Activated T-cell treated with anti-CD3 and anti-CD28 coated beads, Interleukin-2, amount 50 U/mL, for 48 hours (primary cell): ENCODE measurements at regions not wholly inside any gene's neighbourhood (a gene's known extent, or its start where the extent isn't known, plus 50 kb on each side); places are given as distances from the start of the nearest gene placed in this dataset.

Source experiments
- DNase-seq, 2 experiments: peaks; one replicate each; pipeline ENCODE4 v3.0.0-alpha.2; 2020

DNA sequence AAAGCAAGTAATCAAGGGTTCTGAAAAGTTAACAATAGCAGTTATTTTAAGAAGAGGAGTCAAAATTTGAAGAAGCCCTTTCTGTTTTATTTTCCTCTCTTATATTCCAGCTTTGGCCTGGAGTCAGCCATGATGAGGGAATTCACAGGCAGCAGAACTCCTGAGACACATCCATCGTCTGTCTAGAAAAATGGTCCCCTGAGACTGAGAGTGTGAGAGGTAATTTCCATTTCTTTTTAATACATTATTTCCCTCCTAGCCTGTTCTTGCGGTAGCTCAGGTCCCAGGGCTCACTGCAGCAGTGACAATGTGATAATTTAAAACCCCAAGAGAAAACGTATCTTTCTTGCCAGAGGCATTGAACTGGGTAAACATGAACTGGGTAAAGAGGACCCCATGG, 296.0 kb downstream of the SMOC2 start:
- DNase-seq, result no peak

DNA sequence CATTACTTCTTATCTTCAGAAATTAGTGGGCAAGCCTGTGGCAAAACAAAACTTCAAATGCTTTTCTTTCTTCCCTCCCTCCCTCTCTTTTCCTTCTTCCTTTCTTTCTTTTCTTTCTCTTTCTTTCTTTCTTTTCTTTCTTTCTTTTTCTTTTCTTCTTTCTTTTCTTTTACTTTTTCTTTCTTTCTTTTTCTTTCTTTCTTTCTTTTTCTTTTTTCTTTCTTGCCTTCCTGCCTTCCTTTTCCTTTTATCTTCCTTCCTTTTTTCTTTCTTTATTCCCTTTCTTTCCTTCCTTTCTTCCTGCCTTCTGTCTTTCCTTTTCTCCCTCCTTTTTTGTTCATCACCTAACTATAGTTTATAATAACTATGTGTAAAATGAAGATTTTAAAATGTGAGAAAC, 295.1 kb downstream of the SMOC2 start:
- no peak for DNase-seq

DNA sequence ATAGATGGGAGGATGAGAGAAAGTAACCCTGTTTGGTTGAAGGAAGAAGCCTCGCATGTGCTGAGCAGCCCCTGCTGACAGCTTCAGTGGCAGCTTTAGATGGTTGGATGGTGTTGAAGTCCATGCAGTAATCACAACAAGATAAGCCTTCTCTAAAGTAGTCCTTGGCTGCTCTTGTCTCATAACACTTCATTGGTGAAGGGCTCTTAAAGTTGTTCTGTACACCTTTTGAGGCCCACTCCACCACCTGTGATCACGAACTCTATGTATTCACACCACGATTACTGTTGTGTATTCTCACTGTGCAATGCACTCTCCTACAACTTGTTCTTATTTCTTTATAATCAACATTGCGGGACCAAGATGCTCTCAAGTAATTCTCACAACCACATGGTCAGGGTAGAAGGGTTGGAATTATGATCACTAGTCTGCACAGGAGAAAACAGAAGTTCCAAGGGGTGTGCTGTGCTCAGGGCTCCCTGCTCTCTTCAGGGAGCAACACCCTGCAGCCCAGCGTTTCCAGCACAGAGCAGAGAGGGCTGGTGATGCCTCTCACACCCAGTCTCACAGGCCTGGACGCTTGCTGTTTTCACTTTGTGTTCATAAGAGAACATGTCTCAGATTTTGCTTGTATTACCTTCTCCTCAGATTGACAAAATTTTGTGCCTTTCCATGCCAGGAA, 294.4 kb downstream of the SMOC2 start:
- DNase-seq, result no peak

DNA sequence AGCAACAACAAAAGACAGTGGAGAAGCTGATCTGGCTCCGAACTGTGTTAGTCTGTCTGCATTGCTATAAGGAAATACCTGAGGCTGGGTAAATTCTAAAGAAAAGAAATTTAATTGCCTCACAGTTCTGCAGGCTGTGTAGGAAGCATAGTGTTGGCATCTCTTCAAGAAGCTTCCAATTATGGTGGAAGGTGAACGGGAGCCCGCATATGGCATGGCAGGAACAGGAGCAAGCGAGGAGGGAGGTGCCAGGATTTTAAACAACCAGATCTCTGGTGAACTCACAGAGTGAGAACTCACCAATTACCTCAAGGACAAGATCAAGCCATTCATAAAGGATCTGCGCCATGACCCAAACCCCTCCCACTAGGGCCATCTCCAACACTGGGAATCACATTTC, 293.5 kb downstream of the SMOC2 start:
- DNase-seq, result no peak

DNA sequence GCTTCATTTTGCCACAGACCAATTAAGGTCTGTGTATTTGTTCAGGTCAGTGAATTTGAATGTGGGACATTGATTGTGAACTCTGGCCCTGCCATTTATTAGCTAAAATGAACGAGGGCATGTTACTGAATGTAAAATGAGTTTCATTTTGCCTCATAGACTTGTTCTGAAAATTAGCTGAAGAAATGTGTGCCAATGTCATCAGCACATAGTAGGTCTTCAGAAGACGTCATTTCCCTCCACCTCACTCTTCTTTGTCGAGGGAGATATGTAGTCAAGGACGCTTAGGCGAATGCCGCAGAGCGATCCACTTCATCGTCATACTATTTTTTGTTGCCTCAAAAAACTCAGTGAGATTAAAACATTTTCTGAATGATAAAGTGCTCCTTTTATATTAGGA, 291.7 kb downstream of the SMOC2 start:
- DNase-seq, result no peak

DNA sequence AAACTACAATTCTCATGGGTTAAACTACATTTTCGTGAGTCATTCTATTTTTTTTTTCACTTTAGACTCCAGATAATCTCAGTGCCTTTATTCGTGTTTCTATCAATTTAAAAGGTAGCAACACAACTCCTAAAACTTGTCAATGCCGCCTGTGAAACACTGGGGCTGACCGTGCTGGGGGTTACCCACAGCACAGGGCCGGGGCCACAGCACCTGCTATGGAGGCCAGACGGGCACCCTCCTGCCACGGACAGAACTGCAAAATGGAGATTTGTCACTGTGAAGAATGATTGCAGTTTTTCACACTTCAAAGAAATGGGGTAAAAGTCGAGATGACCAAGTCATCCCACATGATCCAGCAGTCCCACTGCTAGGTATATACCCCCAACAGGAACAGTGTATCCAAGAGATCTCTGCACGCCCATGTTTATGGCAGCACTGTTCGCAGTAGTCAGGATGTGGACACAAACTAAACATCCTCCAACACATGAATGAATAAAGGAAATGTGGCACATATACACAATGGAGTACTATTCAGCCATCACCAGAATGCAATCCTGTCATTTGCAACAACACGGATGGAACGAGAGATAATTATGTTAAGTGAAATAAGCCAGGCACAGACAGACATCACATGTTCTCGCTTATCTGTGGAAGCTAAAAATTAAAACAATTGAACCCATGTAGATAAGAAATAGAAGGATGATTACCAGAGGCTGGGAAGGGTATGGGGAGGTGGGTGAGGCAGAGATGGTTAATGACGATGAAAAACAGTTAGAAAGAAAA, 290.1 kb downstream of the SMOC2 start:
- no peak for DNase-seq

DNA sequence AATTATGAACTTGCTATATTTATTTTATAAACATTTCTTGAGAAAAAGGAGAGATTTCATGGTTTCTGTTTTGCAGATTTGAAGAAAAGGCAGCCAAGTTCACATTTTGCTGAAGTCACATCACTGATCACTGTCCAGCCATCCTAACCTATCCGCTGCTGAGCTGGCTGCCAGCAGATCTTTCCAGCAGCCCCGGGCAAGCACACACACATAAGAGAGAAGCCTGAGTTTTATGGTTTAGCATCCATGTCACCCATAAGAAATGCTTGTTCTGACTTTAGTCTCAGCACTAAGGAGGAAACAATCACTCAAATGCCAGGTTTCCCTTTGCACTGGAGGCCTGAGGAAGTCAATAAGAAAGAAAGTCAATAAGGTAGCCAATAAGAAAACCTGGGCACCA, 287.1 kb downstream of the SMOC2 start:
- DNase-seq, result no peak

DNA sequence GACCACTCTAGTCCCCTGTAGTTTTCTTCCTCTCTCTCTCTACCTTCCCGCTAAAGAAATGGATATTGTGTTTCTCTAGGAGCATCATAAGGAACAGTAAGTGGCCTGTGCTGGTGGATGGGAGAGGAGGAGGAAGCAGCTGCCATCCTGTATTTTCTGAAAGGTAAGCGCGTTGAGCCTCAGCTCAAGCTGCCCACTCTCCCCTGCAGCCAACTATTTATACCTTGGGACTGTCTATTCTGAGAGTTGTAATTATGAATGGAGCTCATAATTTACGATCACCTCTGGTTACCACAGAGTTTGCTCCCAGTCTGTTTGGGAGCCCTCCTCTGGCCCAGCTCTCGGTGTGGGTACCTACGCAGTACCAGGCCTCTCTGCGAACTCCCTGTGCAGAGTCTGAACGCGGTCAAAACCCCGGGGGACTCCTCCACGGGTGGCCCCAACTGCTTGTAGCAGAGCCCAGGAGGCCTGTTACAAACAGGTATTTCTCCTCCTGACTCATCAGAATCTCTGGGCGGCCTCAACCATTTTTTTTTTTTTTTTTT, 285.4 kb downstream of the SMOC2 start:
- no peak for DNase-seq

DNA sequence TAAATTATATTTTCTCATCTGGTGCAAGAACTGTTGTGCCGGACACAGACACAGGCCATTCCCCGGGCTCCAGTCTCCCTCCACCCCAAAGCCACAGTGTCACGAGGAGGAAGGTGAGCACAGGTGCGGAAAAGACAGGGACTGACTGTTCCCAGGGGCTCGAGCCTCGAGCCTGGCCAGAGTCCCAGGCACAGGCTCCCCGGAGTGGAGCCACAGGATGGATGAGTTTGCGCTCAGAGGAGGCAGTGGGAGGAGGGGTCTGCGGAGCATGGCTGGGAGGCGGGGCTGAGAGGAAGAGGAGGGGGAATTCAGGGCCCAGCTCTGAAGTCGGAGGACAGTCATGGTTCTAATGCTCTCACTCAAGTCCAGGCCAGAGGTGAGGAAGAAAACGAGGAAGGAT, 284.8 kb downstream of the SMOC2 start:
- no peak for DNase-seq

DNA sequence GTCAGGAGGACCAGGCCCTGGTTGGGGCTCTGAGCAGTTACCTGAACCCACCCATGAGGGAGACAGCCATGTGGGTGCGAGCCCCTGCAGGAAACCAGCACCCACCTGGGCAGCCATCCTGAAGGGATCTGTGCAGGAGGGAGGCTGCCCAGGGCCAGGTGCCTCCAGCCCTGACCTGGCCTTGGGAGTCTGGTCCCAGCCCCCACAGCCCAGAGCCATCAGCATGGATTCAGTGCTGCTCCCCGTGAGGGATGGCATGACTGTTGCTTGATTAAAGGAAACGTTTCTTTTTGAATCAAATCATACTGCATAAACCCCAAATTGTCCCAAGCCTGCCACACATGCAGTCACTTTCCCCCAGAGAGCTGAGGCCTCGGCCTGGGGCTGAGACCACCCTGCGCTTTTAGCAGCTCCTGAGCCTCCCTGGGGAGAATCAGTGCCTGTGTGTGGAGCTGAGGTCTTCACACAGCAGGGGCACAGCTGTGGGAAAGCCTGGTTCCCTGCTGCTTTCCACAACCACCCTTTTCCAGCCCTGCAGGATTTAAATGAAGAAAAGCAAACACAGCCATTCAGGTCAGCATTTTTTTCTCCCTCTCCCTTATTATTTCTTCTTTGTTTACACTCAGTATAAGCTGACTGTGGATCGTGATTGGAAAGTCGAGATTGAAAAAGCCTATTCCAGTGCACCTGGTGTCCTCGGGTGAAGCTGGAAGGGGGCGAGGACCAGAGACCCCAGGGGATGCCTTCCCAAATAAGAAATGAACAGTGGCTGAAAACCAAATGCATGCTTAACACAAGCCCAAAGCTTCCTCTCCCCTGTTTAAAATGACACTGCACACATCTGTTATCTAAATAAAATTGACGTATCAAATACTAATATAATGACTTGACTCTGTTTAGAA, 283.9 kb downstream of the SMOC2 start:
- no peak for DNase-seq

DNA sequence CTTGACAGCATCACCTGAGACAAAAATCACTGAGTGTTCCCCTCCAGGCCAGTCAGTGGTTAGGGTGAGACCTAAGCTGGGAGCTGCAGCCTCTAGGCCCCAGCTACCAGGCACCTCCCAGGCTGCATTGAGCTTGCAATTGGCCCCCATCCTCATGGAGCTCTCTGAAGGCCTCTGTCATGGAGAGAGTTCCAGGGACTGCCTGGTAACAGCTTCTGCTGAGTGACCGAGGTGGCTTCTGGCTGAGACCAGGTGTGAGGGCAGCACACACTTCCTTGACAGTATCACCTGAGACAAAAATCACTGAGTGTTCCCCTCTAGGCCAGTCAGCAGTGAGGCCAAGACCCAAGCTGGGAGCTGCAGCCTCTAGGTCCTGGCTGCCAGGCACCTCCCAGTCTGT, 283.0 kb downstream of the SMOC2 start:
- no peak for DNase-seq

DNA sequence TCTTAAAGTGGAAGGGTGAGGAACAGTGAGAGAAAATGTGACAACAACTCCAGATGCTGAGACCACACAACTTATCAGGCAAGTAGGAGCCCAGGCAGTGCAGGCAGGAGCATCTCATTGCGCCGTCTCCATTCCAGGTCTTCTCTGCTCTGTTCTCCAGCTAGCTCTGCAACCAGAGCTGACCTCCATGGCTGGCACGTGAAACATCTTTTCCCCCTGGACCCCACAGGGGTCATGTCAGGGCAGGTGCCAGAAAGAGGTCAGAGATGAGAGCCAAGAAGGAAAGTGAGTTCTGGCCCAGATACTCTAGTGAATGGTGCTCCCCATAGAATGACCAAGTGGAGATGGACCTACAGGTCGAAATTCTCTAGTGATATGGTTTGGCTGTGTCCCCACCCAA, 281.4 kb downstream of the SMOC2 start:
- no peak for DNase-seq

DNA sequence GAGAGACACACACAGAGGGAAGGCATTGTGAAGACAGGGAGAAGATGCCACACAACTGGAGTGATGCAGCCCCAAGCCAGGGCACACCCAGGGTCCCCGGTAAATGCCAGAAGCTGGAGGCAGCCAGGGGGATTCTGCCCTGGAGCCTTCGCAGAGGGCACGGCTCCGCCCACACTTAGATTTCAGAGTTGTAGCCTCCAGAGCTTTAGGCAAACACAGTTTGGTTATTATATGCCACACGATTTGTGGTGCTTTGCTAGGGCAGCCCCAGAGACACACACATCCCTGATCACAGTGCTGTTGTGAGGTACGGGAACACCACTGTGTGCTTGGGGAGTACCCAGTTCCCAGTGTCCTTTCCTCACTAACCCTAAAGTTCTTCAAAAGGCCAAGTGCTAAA, 280.6 kb downstream of the SMOC2 start:
- DNase-seq, result no peak

DNA sequence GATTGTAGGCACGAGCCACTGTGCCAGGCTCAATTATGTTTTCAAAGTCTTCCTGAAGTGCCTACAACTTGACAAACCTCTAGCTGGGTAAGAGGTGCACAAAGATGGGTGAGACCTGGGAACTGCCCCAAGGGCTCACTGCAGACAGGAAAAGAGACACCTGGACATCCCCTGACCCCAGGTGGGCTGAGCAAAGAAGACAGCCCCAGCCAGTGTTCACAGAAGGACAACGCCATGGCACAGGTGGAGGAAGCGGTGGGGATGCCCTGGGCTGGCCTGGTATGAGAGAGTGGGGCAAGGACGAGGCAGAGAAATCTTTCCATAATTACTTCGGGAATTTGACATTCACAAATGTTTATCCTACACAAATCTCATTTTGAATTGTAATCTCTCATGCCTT, 278.9 kb downstream of the SMOC2 start:
- DNase-seq, result no peak

DNA sequence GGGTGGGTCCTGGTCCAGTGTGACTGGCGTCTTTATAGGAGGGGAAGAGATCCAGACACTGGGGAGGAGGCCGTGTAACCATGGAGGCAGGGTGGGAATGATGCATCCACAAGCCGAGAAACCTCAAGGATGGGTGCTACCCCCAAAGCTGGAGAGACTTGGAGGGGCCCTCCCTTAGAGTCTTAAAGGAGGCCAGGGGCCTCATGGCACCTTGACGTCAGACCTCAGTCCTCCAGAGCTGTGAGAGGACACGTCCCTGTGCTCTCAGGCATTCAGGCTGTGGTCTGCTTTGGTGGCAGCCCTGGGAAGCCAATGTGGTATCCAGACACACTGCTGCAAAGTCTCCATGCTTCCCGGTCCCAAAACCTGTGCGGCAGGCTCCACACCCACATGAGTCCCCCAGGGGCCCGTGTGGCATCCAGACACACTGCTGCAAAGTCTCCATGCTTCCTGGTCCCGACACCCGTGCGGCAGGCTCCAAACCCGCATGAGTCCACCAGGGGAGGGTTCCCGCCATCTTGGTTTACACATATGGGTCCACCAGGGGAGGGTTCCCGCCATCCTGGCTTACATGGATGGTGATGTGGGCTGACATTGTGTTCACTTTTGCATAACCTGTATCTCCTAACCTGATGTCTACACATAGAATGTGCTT, 278.0 kb downstream of the SMOC2 start:
- no peak for DNase-seq
